NCI-H748 (cell line): ENCODE measurements at regions not wholly inside any gene's neighbourhood (a gene's known extent, or its start where the extent isn't known, plus 50 kb on each side); places are given as distances from the start of the nearest gene placed in this dataset.
"Not testable (repeated sequence)": the region's sequence is repeated elsewhere in the genome, so short reads cannot be mapped to it uniquely, and the experiment has no call there.

Experiments
- DNase-seq: peaks from one replicate; lab custom pipeline; 2025; ENCODE audit not compliant: unreplicated experiment; lab: John Stamatoyannopoulos, UW

DNA sequence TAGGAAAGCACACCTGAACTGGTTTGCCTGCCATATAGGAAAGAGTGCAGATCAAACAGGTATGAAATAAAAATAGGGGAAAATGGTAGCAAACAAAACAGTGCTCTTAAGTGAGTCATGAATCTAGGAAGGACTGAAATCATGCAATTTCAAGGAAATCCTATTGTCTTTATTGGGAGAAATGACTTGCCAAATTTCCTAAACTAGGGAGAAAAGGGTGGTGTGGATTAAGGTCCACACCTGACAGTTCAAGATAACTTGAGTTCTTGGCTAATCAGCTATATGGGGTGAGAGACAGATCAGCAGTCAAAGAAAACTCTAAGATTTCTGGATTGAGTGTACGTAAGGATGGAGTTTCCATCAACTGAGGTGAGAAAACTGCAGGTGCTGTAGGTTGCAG, 101.1 kb downstream of the PRKAB2 start:
- no peak for DNase-seq

DNA sequence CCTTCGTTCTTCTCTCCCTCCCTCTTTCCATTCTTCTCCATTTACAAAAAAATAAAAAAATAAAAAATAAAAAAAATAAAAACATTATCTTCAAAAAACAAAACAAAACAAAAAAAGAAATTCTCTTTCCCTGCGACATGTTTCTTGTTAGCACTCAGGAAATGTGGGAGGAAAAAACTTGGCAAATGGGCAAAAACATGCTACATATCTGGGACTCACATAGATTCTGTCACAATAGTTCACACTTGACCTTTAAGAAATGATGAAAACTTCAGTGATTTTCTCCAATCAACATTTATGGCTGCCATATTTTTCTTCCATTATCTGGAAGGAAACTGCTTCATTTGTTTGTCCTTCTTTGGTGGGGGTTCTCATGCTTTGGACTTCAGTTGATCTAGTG, 109.3 kb downstream of the PRKAB2 start:
- DNase-seq, result no peak

DNA sequence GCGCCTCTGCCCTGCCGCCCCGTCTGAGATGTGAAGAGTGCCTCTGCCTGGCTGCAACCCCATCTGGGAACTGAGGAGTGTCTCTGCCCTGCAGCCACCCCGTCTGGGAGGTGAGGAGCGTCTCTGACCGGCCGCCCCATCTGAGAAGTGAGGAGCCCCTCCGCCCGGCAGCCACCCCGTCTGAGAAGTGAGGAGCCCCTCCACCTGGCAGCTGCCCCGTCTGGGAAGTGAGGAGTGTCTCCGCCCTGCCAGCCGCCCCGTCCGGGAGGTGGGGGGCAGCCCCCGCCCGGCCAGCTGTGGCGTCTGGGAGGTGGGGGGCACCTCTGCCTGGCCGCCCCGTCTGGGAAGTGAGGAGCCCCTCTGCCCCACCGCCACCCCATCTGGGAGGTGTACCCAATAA, 110.4 kb downstream of the PRKAB2 start:
- DNase-seq, result not testable (repeated sequence)

DNA sequence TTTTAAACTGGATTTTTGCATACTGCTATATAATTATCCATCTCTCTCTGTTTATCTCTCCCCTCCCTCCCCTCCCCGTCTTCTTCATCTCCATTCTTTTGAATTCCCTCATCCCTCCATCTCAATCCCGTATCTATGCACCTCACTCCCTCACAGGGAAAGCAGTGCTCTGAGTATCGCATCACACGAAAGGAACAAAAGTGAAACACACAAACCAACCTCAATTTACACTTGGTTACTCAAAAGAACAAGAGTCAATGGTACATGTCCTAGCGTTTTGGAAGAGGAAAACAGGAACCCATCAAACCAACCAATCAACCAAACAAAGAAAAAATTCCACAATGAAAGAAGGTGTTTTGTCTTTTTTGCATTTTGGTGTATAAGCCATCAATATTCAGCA, 115.1 kb downstream of the NBPF12 start:
- no peak for DNase-seq

DNA sequence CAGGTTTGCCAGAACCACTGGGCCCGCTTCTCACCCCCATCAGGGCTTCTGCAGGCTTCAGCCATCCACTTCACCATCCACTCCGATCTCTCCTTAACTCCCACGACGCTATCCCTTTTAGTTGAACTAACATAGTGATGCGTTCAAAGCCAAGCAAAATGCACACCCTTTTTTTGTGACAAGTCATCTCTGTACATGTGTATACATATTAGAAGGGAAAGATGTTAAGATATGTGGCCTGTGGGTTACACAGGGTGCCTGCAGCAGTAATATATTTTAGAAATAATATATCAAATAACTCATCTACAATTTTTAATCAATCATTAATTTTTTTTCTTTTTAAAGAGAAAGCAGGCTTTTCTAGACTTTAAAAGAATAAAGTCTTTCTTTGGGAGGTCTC, 114.6 kb downstream of the NBPF12 start:
- DNase-seq, result no peak

DNA sequence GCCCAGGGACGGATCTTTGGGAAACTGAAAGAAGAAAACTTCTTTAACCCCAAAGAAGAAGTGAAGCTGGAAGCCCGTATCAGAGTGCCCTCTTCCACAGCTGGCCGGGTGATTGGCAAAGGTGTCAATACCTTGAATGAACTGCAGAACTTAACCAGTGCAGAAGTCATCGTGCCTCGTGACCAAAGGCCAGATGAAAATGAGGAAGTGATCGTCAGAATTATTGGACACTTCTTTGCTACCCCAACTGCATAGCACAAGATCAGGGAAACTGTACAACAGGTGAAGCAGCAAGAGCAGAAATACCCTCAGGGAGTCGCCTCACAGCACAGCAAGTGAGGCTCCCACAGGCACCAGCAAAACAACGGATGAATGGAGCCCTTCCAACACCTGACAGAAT, 114.0 kb downstream of the NBPF12 start:
- DNase-seq, result no peak

DNA sequence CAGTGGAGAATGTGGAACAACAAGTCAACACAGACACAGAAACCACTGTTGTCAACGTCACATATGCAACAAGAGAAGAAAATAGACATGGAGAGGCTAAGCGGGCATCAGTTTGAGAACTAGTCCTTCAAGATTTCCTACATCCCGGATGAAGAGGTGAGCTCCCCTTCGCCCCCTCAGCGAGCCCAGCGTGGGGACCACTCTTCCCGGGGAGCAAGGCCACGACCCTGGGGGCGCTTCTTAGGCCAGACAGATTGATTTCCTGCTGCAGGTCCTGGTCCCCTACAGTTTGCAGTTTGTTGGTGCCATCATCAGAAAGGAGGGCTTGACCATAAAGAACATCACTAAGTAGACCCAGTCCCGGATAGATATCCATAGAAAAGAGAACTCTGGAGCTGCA, 113.0 kb downstream of the NBPF12 start:
- DNase-seq, result no peak

DNA sequence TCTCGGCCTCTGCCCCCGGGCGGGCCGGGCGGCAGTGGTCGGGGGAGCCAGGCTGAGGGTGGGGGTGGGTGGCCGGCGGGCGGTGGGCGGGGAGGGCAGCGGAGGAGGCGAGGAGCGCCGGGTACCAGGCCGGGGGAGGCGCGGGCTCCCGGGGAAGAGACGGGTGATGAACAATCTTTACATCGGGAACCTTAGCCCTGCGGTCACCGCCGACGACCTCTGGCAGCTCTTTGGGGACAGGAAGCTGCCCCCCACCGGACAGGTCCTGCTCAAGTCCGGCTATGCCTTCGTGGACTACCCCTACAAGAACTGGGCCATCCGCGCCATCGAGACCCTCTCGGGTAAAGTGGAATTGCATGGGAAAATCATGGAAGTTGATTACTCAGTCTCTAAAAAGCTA, 112.5 kb downstream of the NBPF12 start:
- DNase-seq, result no peak

DNA sequence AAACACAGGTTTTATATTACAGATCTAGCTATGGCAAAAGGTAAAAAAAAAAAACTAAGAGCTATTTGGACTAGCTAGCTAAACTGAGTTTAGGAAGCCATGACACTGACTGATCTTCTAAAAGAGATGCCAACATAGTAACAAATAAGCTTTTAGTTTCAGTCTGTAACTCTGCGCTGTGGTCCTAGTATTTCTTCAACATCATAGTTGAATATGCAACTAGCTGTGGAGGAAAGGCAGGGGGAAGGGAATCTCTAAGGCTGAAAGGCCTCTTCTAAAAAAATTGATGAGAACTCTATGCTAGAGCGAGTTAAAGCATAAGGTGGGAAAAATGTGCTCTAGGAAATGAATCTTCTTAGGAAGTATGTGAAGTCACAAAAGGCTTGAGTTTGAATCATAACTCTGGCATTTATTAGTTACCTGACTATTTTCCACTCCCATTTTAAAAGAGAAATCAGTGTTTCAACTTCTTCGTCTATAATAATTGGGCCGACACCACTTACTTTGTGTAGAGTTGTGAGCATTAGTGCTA, 108.8 kb downstream of the NBPF12 start:
- DNase-seq, result not testable (repeated sequence)

DNA sequence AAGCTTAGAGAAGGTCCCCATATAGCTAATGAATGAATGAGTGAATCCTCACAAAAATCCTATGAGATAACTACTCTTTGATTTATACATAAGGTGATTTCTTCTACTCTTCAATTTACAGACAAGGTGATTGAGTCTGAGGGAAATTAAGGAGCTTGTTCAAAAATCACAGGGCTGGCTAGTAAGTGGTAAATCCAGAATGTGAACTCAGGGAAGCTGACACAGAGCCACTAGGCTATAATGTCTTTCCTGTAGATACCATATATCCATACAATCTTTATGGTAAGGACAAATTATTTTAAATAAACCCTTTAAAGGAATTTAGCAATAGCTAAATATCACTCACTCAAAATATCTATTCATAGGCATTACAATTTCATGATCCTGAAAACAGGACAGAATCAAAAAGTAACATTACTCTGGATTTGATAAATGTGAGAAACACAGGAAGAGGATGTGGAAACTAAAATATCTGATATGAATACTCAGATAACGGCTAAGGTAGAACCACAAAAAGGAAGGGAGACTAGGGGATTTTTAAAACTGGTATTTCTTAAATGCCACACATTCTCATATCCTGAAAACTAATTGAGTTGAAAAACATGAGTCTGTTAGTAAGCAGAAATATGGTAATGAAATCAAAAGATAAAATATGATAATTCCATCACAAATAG, 108.2 kb downstream of the NBPF12 start:
- no peak for DNase-seq
